H9 (cell line): ENCODE measurements at regions not wholly inside any gene's neighbourhood (a gene's known extent, or its start where the extent isn't known, plus 50 kb on each side); places are given as distances from the start of the nearest gene placed in this dataset.

ENCODE experiments used
- DNase-seq: peaks from one replicate; pipeline ENCODE4 v3.0.0-alpha.2; 2017
- H2AFZ ChIP-seq: one replicate; pipeline ENCODE4 v1.6.1; 2013; ENCODE audit warnings: mild to moderate bottlenecking, low read length, control low read depth, moderate library complexity
- H2AK5ac ChIP-seq: 2 replicates; pipeline ENCODE4 v1.6.1; 2013; ENCODE audit warnings: low read length, control low read depth, mixed read lengths; ENCODE audit not compliant: insufficient read length
- H2BK120ac ChIP-seq: one replicate; pipeline ENCODE4 v1.6.1; 2013; ENCODE audit warnings: low read depth, mild to moderate bottlenecking, low read length, control low read depth, inconsistent platforms; ENCODE audit not compliant: poor library complexity, severe bottlenecking
- H2BK12ac ChIP-seq: 2 replicates; pipeline ENCODE4 v1.6.1; 2013; ENCODE audit warnings: low read length, control low read depth, mixed read lengths, low read depth; ENCODE audit not compliant: insufficient read length
- H2BK15ac ChIP-seq: 2 replicates; pipeline ENCODE4 v1.6.1; 2013; ENCODE audit warnings: low read depth, low read length, control low read depth
- H2BK20ac ChIP-seq: one replicate; pipeline ENCODE4 v1.6.1; 2013; ENCODE audit warnings: low read depth, mild to moderate bottlenecking, low read length, control low read depth, inconsistent platforms; ENCODE audit not compliant: poor library complexity, severe bottlenecking
- H2BK5ac ChIP-seq: 2 replicates; pipeline ENCODE4 v1.6.1; 2013; ENCODE audit warnings: low read length, control low read depth, mixed read lengths; ENCODE audit not compliant: insufficient read length
- H3K14ac ChIP-seq: 2 replicates; pipeline ENCODE4 v1.6.1; 2013; ENCODE audit warnings: low read length, control low read depth; ENCODE audit not compliant: insufficient read depth
- H3K18ac ChIP-seq: 2 replicates; pipeline ENCODE4 v1.6.1; 2013; ENCODE audit warnings: low read depth, mild to moderate bottlenecking, mixed read lengths, low read length, control low read depth; ENCODE audit not compliant: insufficient read length
- H3K23ac ChIP-seq: 2 replicates; pipeline ENCODE4 v1.6.1; 2013; ENCODE audit warnings: low read length, control low read depth, mixed read lengths, low read depth; ENCODE audit not compliant: insufficient read length
- H3K23me2 ChIP-seq: 2 replicates; pipeline ENCODE4 v1.6.1; 2013; ENCODE audit warnings: low read depth, mild to moderate bottlenecking, mixed read lengths, low read length, control low read depth; ENCODE audit not compliant: insufficient read length, poor library complexity, severe bottlenecking
- H3K27ac ChIP-seq: 2 replicates; pipeline ENCODE4 v1.5.1; 2013; ENCODE audit warnings: low read length, control low read depth, mixed read lengths, low read depth; ENCODE audit not compliant: insufficient read length
- H3K27me3 ChIP-seq: 2 replicates; pipeline ENCODE4 v1.6.1; 2013; ENCODE audit warnings: low read length, control low read depth, inconsistent platforms; ENCODE audit not compliant: insufficient read depth
- H3K4ac ChIP-seq: 2 replicates; pipeline ENCODE4 v1.6.1; 2013; ENCODE audit warnings: low read depth, mild to moderate bottlenecking, control low read depth, inconsistent platforms, low read length, moderate library complexity
- H3K4me1 ChIP-seq: 2 replicates; pipeline ENCODE4 v1.6.1; 2013; ENCODE audit warnings: low read length, control low read depth, inconsistent platforms; ENCODE audit not compliant: insufficient read depth
- H3K4me2 ChIP-seq: 2 replicates; pipeline ENCODE4 v1.6.1; 2013; ENCODE audit warnings: low read length, control low read depth, mixed read lengths; ENCODE audit not compliant: insufficient read length, insufficient read depth
- H3K56ac ChIP-seq: 2 replicates; pipeline ENCODE4 v1.6.1; 2013; ENCODE audit warnings: low read depth, mild to moderate bottlenecking, mixed read lengths, low read length, control low read depth; ENCODE audit not compliant: insufficient read length
- H3K79me1 ChIP-seq: 2 replicates; pipeline ENCODE4 v1.6.1; 2013; ENCODE audit warnings: low read depth, mild to moderate bottlenecking, moderate library complexity, low read length, control low read depth, inconsistent platforms; ENCODE audit not compliant: insufficient read depth, poor library complexity, severe bottlenecking
- H3K79me2 ChIP-seq: 2 replicates; pipeline ENCODE4 v1.6.1; 2013; ENCODE audit warnings: low read length, control low read depth, inconsistent platforms; ENCODE audit not compliant: insufficient read depth
- H3K9ac ChIP-seq: 2 replicates; pipeline ENCODE4 v1.6.1; 2013; ENCODE audit warnings: low read length, control low read depth, mixed read lengths; ENCODE audit not compliant: insufficient read length; ENCODE audit errors: extremely low read depth
- H3K9me3 ChIP-seq: one replicate; pipeline ENCODE4 v1.6.1; 2013; ENCODE audit warnings: low read depth, low read length, inconsistent platforms; ENCODE audit not compliant: control insufficient read depth
- H3T11ph ChIP-seq: one replicate; pipeline ENCODE4 v1.6.1; 2013; ENCODE audit warnings: mild to moderate bottlenecking, low read length, control low read depth, inconsistent platforms
- H4K20me1 ChIP-seq: one replicate; pipeline ENCODE4 v1.6.1; 2013; ENCODE audit not compliant: control insufficient read depth, insufficient read length, insufficient read depth
- H4K5ac ChIP-seq: 2 replicates; pipeline ENCODE4 v1.6.1; 2013; ENCODE audit warnings: low read depth, mild to moderate bottlenecking, mixed read lengths, low read length, control low read depth; ENCODE audit not compliant: insufficient read length
- H4K8ac ChIP-seq: replicated peaks from 2 replicates; pipeline ENCODE4 v1.6.1; 2013; ENCODE audit warnings: low read length, control low read depth, mixed read lengths, low read depth; ENCODE audit not compliant: insufficient read length
- H4K91ac ChIP-seq: 2 replicates; pipeline ENCODE4 v1.6.1; 2013; ENCODE audit warnings: low read depth, mild to moderate bottlenecking, moderate library complexity, mixed read lengths, low read length, control low read depth; ENCODE audit not compliant: insufficient read length
- H3K27ac Mint-ChIP-seq, 3 experiments: 2 replicates in 2 of 3; 3 replicates in 1 of 3; pipeline ENCODE4 v1.8.0; 2020 to 2021; ENCODE audit warnings: mixed read lengths in 3 of 3, mild to moderate bottlenecking in 1 of 3, moderate library complexity in 1 of 3
- H3K27me3 Mint-ChIP-seq: 2 replicates; pipeline ENCODE4 v1.8.0; 2021; ENCODE audit warnings: low read depth, mild to moderate bottlenecking, moderate library complexity, mixed read lengths
- H3K36me3 Mint-ChIP-seq, 3 experiments: 2 replicates in 2 of 3; 3 replicates in 1 of 3; pipeline ENCODE4 v1.8.0; 2020 to 2021; ENCODE audit warnings: low read depth in 3 of 3, mixed read lengths in 3 of 3; ENCODE audit not compliant: insufficient read depth in 1 of 3
- H3K4me1 Mint-ChIP-seq, 2 experiments: 2 replicates each; pipeline ENCODE4 v1.8.0; 2020; ENCODE audit warnings: mixed read lengths in 2 of 2
- H3K4me3 Mint-ChIP-seq, 2 experiments: 2 replicates in 1 of 2; 3 replicates in 1 of 2; pipeline ENCODE4 v1.8.0; 2020 to 2021; ENCODE audit warnings: mild to moderate bottlenecking in 2 of 2, mixed read lengths in 2 of 2, moderate library complexity in 1 of 2
- H3K9me3 Mint-ChIP-seq, 2 experiments: 2 replicates in 1 of 2; 3 replicates in 1 of 2; pipeline ENCODE4 v1.8.0; 2020; ENCODE audit warnings: mild to moderate bottlenecking in 2 of 2, mixed read lengths in 2 of 2, moderate library complexity in 1 of 2
- WGBS: extraction: QIAGEN DNeasy Blood & Tissue Kit; methylation state at CpG from one replicate; pipeline ENCODE4 v1.1.7; 2013; ENCODE audit warnings: missing lambda C conversion rate, low lambda C conversion rate, mixed read lengths; ENCODE audit not compliant: insufficient read length; ENCODE audit errors: extremely low coverage; 5-methylcytosine and 5-hydroxymethylcytosine counted together
- TF ChIP-seq, protein P1 (sequence below): fragments of 200-600 bp; sonication (generic); conservative IDR thresholded peaks from 3 replicates; pipeline ENCODE4 v1.8.0; 2021; ENCODE audit warnings: antibody characterized with exemption, mild to moderate bottlenecking

DNA sequence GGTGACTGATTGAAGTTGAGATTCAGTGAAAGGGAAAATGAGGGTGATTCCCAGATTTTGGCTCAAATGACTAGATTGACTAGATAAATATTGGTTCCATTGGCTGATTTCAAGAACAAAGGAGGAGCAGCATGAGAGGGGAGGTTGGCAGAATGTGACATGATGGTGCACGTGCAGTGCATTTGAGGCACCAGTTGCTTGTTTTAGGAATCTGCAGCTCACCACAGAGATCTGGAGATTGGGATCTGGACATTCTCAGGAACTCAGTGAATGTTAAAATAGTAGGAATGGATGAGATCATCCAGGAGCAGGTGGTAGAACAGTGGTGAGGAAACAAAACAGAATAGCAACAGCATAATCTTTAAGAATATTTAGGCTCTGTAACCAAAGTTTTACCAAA, 496.3 kb downstream of the DHX35 start:
- Histone ChIP-seq H3K18ac (no peak overlapping the region), H4K8ac (no peak overlapping the region), H2BK20ac (no peak overlapping the region), H3T11ph (no peak overlapping the region), H4K20me1 (no peaks in the 10 kb centered on the region), H2BK5ac (no peak overlapping the region), H2BK15ac (no peak overlapping the region), H3K79me1 (no peaks in the 10 kb centered on the region), H3K23me2 (no peaks in the 10 kb centered on the region), H2AFZ (no peak overlapping the region), H3K23ac (no peak overlapping the region), H3K9me3 (no peaks in the 10 kb centered on the region), H4K5ac (no peak overlapping the region), H3K4me2 (no peak overlapping the region), H3K9ac (no peak overlapping the region), H3K4me1 (no peaks in the 10 kb centered on the region), H3K27ac (no peak overlapping the region), H3K27me3 (no peaks in the 10 kb centered on the region), H4K91ac (no peak overlapping the region), H3K14ac (no peak overlapping the region), H2AK5ac (no peak overlapping the region), H3K79me2 (no peaks in the 10 kb centered on the region), H2BK12ac (no peak overlapping the region), H3K4ac (no peak overlapping the region), H2BK120ac (no peak overlapping the region), H3K56ac (no peak overlapping the region)
- peaks cover 10 to 11% of the 10 kb centered on the region in 2 experiments for H3K4me1 Mint-ChIP-seq
- DNase-seq: no peak
- no peak overlapping the region for H3K4me3 Mint-ChIP-seq
- H3K9me3 Mint-ChIP-seq: no peaks in the 10 kb centered on the region; a peak in 1 of 5 replicates
- TF ChIP-seq, protein P1, sequence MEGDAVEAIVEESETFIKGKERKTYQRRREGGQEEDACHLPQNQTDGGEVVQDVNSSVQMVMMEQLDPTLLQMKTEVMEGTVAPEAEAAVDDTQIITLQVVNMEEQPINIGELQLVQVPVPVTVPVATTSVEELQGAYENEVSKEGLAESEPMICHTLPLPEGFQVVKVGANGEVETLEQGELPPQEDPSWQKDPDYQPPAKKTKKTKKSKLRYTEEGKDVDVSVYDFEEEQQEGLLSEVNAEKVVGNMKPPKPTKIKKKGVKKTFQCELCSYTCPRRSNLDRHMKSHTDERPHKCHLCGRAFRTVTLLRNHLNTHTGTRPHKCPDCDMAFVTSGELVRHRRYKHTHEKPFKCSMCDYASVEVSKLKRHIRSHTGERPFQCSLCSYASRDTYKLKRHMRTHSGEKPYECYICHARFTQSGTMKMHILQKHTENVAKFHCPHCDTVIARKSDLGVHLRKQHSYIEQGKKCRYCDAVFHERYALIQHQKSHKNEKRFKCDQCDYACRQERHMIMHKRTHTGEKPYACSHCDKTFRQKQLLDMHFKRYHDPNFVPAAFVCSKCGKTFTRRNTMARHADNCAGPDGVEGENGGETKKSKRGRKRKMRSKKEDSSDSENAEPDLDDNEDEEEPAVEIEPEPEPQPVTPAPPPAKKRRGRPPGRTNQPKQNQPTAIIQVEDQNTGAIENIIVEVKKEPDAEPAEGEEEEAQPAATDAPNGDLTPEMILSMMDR: no peak
- no CpG with 5 or more reads among the region's 1 CpG for WGBS
- no peaks in the 10 kb centered on the region for H3K36me3 Mint-ChIP-seq
- no peaks in the 10 kb centered on the region; the same call in 1 of the 2 replicates for H3K27me3 Mint-ChIP-seq
- H3K27ac Mint-ChIP-seq: no peak overlapping the region
